NT2/D1 (cell line): ENCODE measurements at regions not wholly inside any gene's neighbourhood (a gene's known extent, or its start where the extent isn't known, plus 50 kb on each side); places are given as distances from the start of the nearest gene placed in this dataset.
A peak's percentile ranks its signal among the peaks of the same experiment; 100 is the strongest.

Source experiments
- DNase-seq: peaks from one replicate; pipeline ENCODE4 v3.0.0-alpha.2; 2011; ENCODE audit warnings: low read depth, low spot score
- H3K27me3 ChIP-seq: 2 replicates; pipeline ENCODE4 v1.6.0; 2011; ENCODE audit warnings: mild to moderate bottlenecking; ENCODE audit not compliant: insufficient read length, insufficient read depth
- H3K36me3 ChIP-seq: 2 replicates; pipeline ENCODE4 v1.6.1; 2011; ENCODE audit warnings: mild to moderate bottlenecking, low read length, mixed read lengths; ENCODE audit not compliant: insufficient read depth, insufficient read length
- H3K4me1 ChIP-seq: 2 replicates; pipeline ENCODE4 v1.5.1; 2011; ENCODE audit not compliant: insufficient read depth, insufficient read length
- H3K4me3 ChIP-seq: 2 replicates; pipeline ENCODE4 v1.5.1; 2011; ENCODE audit warnings: low read depth; ENCODE audit not compliant: insufficient read length
- H3K9ac ChIP-seq: 2 replicates; pipeline ENCODE4 v1.6.0; 2011; ENCODE audit warnings: low read depth; ENCODE audit not compliant: insufficient read length
- H3K9me3 ChIP-seq: 2 replicates; pipeline ENCODE4 v1.5.1; 2011; ENCODE audit warnings: mild to moderate bottlenecking, low read length; ENCODE audit not compliant: insufficient read depth
- SUZ12 ChIP-seq: IDR thresholded peaks from 2 replicates; pipeline ENCODE4 v1.6.1; 2011; ENCODE audit not compliant: insufficient read length, insufficient read depth; ENCODE audit errors: extremely low read depth
- YY1 ChIP-seq: IDR thresholded peaks from 2 replicates; pipeline ENCODE4 v1.6.1; 2011; ENCODE audit not compliant: insufficient read length, insufficient read depth
- ZNF274 ChIP-seq: IDR thresholded peaks from 2 replicates; pipeline ENCODE4 v1.6.1; 2011; ENCODE audit warnings: mild to moderate bottlenecking, low read depth, low read length

DNA sequence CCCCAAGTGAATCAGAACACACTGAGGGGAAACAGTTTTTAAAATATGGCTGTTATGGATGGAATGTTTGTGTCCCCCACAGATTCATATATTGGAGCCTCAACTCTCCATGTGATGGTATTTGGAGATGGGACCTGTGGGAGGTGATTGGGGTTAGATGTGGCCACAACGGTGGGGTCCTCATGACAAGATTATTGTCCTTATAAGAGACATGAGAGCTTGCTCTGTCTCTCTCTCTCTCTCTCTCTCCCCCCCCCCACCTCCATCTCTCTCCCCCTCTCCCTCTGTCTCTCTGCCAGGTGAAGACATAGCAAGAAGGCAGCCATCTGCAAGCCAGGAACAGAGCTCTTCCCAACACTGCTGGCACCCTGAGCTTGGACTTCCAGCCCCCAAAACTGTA is 315.8 kb upstream of the MGMT start:
- Histone ChIP-seq H3K36me3 (no peaks in the 10 kb centered on the region), H3K4me3 (no peak overlapping the region), H3K9ac (no peak overlapping the region), H3K27me3 (no peaks in the 10 kb centered on the region), H3K4me1 (no peaks in the 10 kb centered on the region), H3K9me3 (no peaks in the 10 kb centered on the region)
- DNase-seq = no peak
- TF ChIP-seq YY1 (no peak), SUZ12 (no peak), ZNF274 (no peak)

DNA sequence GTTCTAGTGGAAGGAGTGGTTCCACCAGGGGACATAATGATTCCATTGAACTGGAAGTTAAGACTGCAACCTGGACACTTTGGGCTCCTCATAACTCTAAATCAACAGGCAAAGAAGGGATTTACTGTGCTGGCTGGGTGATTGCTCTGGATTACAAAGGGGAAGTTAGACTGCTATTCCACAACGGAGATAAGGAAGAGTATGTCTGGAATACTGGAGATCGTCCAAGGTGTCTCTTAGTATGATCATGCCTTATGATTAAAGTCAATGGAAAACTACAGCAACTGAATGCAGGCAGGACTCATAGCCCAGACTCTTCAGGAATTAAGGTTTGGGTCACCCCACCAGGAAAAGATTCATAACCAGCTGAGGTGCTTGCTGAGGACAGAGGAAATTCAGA is 310.6 kb upstream of the MGMT start:
- Histone ChIP-seq H3K36me3 (no peaks in the 10 kb centered on the region), H3K27me3 (no peaks in the 10 kb centered on the region), H3K4me1 (no peaks in the 10 kb centered on the region), H3K4me3 (no peak overlapping the region), H3K9ac (no peak overlapping the region), H3K9me3 (no peaks in the 10 kb centered on the region)
- no peak for DNase-seq
- TF ChIP-seq SUZ12 (no peak), YY1 (no peak)

DNA sequence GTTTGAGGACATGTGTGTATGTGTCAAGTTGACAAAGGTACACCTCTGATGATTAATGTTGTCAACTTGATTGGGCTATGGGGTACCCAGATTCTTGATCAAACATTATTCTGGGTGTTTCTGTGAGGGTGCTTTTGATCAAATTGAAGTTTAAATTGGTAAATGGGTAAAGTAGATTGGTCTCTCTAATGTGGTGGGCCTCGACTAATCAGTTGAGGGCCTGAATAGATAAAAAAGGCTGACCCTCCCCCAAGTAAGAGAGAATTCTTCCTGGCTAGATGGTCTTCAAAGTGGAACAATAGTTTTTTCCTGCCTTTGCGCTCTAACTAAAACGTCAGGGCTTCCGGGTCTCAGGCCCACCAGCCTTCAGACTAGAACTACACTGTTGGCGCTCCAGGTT is 309.9 kb upstream of the MGMT start:
- Histone ChIP-seq H3K9ac (no peak overlapping the region), H3K4me3 (no peak overlapping the region), H3K9me3 (no peaks in the 10 kb centered on the region), H3K4me1 (no peaks in the 10 kb centered on the region), H3K27me3 (no peaks in the 10 kb centered on the region), H3K36me3 (no peaks in the 10 kb centered on the region)
- no peak for DNase-seq
- TF ChIP-seq ZNF274 (no peak), SUZ12 (no peak), YY1 (no peak)

DNA sequence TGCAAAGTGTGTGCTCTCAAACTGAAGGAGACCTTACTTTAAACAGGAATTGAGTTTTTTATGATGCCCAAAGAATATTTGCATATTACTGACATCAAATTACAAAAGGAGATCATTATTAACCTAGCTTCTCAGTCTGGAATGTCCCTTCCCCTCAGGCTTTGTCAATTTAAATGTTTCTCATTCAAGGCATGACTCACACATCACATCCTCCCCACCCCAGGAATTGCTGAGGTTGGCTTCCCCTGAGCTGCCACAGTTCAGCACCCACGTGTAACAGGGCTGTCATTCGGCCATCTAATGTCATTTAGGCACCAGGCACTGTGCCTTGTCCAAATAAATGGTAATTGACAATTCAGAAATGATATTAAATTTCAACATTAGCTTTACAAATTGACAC is 305.9 kb upstream of the MGMT start:
- Histone ChIP-seq H3K4me1 (no peaks in the 10 kb centered on the region), H3K4me3 (no peak overlapping the region), H3K9me3 (no peaks in the 10 kb centered on the region), H3K27me3 (no peaks in the 10 kb centered on the region), H3K36me3 (no peaks in the 10 kb centered on the region), H3K9ac (no peak overlapping the region)
- TF ChIP-seq YY1 (no peak), ZNF274 (no peak)
- peak; percentile 80 for DNase-seq

DNA sequence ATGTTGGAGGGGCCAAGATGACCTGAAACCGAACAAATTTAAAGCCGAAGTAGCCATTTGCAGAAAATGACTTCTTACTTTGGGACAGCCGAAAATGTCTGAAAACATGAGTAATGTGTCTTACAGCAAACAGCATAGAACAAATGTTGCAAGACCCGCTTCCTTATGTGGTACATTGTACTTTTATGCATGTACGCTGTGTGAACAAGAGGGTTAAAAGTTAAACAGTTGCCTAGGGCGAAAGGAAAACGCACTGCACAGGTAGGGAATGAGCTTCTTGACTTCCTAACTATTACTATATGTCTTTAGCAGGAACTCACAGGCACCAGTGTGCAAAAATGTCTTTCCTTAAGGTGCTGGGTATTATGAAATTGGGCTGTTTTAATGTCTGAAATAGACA is 303.5 kb upstream of the MGMT start:
- Histone ChIP-seq H3K36me3 (no peaks in the 10 kb centered on the region), H3K9ac (no peak overlapping the region), H3K9me3 (no peaks in the 10 kb centered on the region), H3K4me1 (no peaks in the 10 kb centered on the region), H3K27me3 (no peaks in the 10 kb centered on the region), H3K4me3 (no peak overlapping the region)
- no peak for DNase-seq
- TF ChIP-seq SUZ12 (no peak), ZNF274 (no peak), YY1 (no peak)

DNA sequence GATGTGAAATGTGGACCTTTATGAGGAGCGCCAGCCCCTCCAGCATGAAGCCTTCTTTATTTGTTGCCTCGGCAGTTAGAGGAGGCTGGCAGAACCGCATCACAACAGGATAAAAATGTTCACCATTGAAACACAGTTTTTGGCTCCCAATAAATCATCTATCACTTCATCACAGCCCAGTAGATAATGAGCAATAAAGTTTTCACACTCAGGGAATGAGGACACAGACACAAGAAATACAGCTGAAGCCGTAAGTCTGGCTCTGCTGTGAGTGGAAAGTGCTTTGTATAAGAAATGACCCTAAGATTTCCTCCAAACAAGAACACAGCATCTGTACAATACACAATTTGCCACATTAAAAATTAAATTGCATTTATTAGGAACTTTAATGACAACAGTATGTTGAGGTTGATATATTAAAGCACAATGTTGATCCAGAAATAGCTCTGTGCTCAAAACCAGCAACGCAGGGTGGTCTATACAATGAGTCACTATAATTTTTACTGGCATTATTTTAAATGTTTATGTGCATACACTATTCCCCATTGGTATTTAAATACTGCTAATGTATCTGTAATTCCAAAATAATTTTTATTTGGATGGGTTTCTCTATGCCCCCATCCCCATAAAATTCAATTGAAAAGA is 301.8 kb upstream of the MGMT start:
- H3K4me3 ChIP-seq = no peak overlapping the region
- no peak for DNase-seq
- TF ChIP-seq SUZ12 = no peak
- TF ChIP-seq YY1 = no peak
- TF ChIP-seq ZNF274 = no peak
- no peaks in the 10 kb centered on the region for H3K4me1 ChIP-seq
- no peaks in the 10 kb centered on the region for H3K9me3 ChIP-seq
- no peak overlapping the region for H3K9ac ChIP-seq
- no peaks in the 10 kb centered on the region for H3K36me3 ChIP-seq
- no peaks in the 10 kb centered on the region for H3K27me3 ChIP-seq

GRCh38 chr10:129165770-129166169 is 301.3 kb upstream of the MGMT start:
- H3K9me3 ChIP-seq = no peaks in the 10 kb centered on the region
- DNase-seq = no peak
- H3K36me3 ChIP-seq = no peaks in the 10 kb centered on the region
- H3K9ac ChIP-seq = no peak overlapping the region
- no peak overlapping the region for H3K4me3 ChIP-seq
- H3K4me1 ChIP-seq = no peaks in the 10 kb centered on the region
- TF ChIP-seq ZNF274 (no peak), SUZ12 (no peak)
- H3K27me3 ChIP-seq = no peaks in the 10 kb centered on the region

DNA sequence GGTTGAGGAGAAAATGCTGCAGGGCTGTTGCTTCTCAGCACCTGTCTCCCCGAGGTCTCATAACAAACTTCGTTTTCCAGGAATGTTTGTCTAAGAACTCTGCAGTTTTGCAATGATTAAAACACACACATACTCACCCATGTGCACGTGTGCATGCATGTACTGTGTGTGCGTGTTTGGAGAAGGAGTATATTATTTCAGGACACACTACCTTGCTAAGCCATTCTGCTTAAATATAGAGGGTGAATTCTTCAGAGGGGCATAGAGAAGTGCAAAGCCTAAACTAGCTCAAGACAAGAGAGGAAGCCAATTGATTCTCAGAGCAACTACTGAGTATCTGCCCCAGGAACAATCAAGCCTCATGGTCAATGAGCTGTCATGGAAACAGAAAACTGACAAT is 298.4 kb upstream of the MGMT start:
- DNase-seq = no peak
- no peak overlapping the region for H3K4me3 ChIP-seq

More for the DNA sequence above, 298.4 kb upstream of the MGMT start:
- TF ChIP-seq SUZ12 (no peak), ZNF274 (no peak), YY1 (no peak)
- no peaks in the 10 kb centered on the region for H3K4me1 ChIP-seq
- H3K36me3 ChIP-seq = no peaks in the 10 kb centered on the region
- H3K9me3 ChIP-seq = no peaks in the 10 kb centered on the region
- no peaks in the 10 kb centered on the region for H3K27me3 ChIP-seq
- H3K9ac ChIP-seq = no peak overlapping the region
